Caco-2 (cell line): ENCODE measurements at regions not wholly inside any gene's neighbourhood (a gene's known extent, or its start where the extent isn't known, plus 50 kb on each side); places are given as distances from the start of the nearest gene placed in this dataset.

ENCODE experiments used
- BruUV-seq: library from RNA; stranded (reverse); fragments of 400-500 nt; replicated peaks from 2 replicates; lab custom pipeline; 2021; lab: Mats Ljungman, UMichigan
- CTCF ChIA-PET: fragments of 300-600 bp; sonication (Branson Sonifier 250); formaldehyde crosslinking; loops from one replicate; lab custom pipeline; 2022; ENCODE audit warnings: antibody characterized with exemption; lab: Charles Lee
- POLR2A ChIA-PET: fragments of 300-600 bp; sonication (Branson Sonifier 250); formaldehyde crosslinking; loops from one replicate; lab custom pipeline; 2022; ENCODE audit warnings: antibody characterized with exemption; lab: Charles Lee
- DNase-seq, 2 experiments: peaks; one replicate each; pipeline versions ENCODE4 v3.0.0 to v3.0.0-alpha.2; 2020 to 2022
- H3K27me3 ChIP-seq: replicated peaks from 2 replicates; pipeline ENCODE4 v1.6.0; 2011; ENCODE audit warnings: low read length; ENCODE audit not compliant: control insufficient read depth, insufficient read depth
- H3K36me3 ChIP-seq: 2 replicates; pipeline ENCODE4 v1.5.1; 2011; ENCODE audit warnings: low read length; ENCODE audit not compliant: control insufficient read depth, insufficient read depth
- H3K4me1 ChIP-seq: fragments of 250-450 bp; sonication (Bioruptor Pico); 2 replicates; pipeline ENCODE4 v1.5.1; 2020; ENCODE audit warnings: mild to moderate bottlenecking
- H3K4me3 ChIP-seq: 2 replicates; pipeline ENCODE4 v1.5.1; 2011; ENCODE audit warnings: low read depth, mild to moderate bottlenecking, control low read depth, low read length
- H3K9me3 ChIP-seq: fragments of 250-450 bp; sonication (Bioruptor Pico); 2 replicates; pipeline ENCODE4 v1.5.1; 2020; ENCODE audit warnings: mild to moderate bottlenecking, moderate library complexity
- H3K27ac Mint-ChIP-seq: one replicate; pipeline ENCODE4 v1.8.0; 2022; ENCODE audit warnings: mixed read lengths; ENCODE audit not compliant: unreplicated experiment
- H3K27me3 Mint-ChIP-seq: one replicate; pipeline ENCODE4 v1.8.0; 2022; ENCODE audit warnings: mixed read lengths; ENCODE audit not compliant: insufficient read depth, unreplicated experiment
- H3K36me3 Mint-ChIP-seq: one replicate; pipeline ENCODE4 v1.8.0; 2022; ENCODE audit warnings: mild to moderate bottlenecking, mixed read lengths; ENCODE audit not compliant: insufficient read depth, unreplicated experiment
- H3K4me1 Mint-ChIP-seq: one replicate; pipeline ENCODE4 v1.8.0; 2022; ENCODE audit warnings: low read depth, mixed read lengths; ENCODE audit not compliant: unreplicated experiment
- H3K4me3 Mint-ChIP-seq: one replicate; pipeline ENCODE4 v1.8.0; 2022; ENCODE audit warnings: mild to moderate bottlenecking, moderate library complexity, mixed read lengths; ENCODE audit not compliant: unreplicated experiment
- H3K9me3 Mint-ChIP-seq: one replicate; pipeline ENCODE4 v1.8.0; 2022; ENCODE audit warnings: mixed read lengths; ENCODE audit not compliant: unreplicated experiment
- CTCF ChIP-seq, 2 experiments: fragments of 200-600 bp in 1 of 2; IDR thresholded peaks; 1 replicate in 1 of 2; 2 replicates in 1 of 2; pipeline versions ENCODE4 v1.5.1 to v1.8.0; 2011 to 2022; ENCODE audit warnings: antibody characterized with exemption in 1 of 2, control low read depth in 1 of 2, inconsistent platforms in 1 of 2, low read depth in 1 of 2, low read length in 1 of 2, mild to moderate bottlenecking in 1 of 2, moderate library complexity in 1 of 2; ENCODE audit not compliant: insufficient read depth in 1 of 2, severe bottlenecking in 1 of 2, unreplicated experiment in 1 of 2
- intact Hi-C: fragments of 100-400 bp; cut with micrococcal nuclease; formaldehyde crosslinking; loops from one replicate; pipeline ENCODE4 v1.10.0; 2022; ENCODE audit not compliant: unreplicated experiment

GRCh38 chrX:45623266-45623665 lies 422.6 kb upstream of the DIPK2B start:
- Histone ChIP-seq H3K27me3 (no peaks in the 10 kb centered on the region), H3K9me3 (no peaks in the 10 kb centered on the region), H3K36me3 (no peaks in the 10 kb centered on the region), H3K4me1 (no peaks in the 10 kb centered on the region), H3K4me3 (no peak overlapping the region)
- DNase-seq: no peak
- Mint-ChIP-seq H3K36me3 (no peaks in the 10 kb centered on the region), H3K9me3 (peaks cover 19% of the 10 kb centered on the region), H3K4me1 (no peaks in the 10 kb centered on the region), H3K27ac (no peak overlapping the region), H3K27me3 (no peaks in the 10 kb centered on the region), H3K4me3 (no peak overlapping the region)
- ChIA-PET CTCF (no interaction called here), POLR2A (no interaction called here)
- BruUV-seq: no TSS peak
- no peak for TF ChIP-seq CTCF (IDR thresholded peaks at IDR 0.05; ENCODE audit: insufficient read depth in 1 of 2, low read depth in 1 of 2, low read length in 1 of 2, severe bottlenecking in 1 of 2, unreplicated experiment in 1 of 2)
- intact Hi-C loops: no loop called here

GRCh38 chrX:45622538-45622937 lies 421.9 kb upstream of the DIPK2B start:
- Mint-ChIP-seq H3K4me1 (no peaks in the 10 kb centered on the region), H3K9me3 (peaks cover 17% of the 10 kb centered on the region), H3K27me3 (no peaks in the 10 kb centered on the region), H3K27ac (no peak overlapping the region), H3K4me3 (no peak overlapping the region), H3K36me3 (no peaks in the 10 kb centered on the region)
- no peak for TF ChIP-seq CTCF (IDR thresholded peaks at IDR 0.05; ENCODE audit: insufficient read depth in 1 of 2, low read depth in 1 of 2, low read length in 1 of 2, severe bottlenecking in 1 of 2, unreplicated experiment in 1 of 2)
- BruUV-seq: no TSS peak
- Histone ChIP-seq H3K4me1 (no peaks in the 10 kb centered on the region), H3K4me3 (no peak overlapping the region), H3K36me3 (no peaks in the 10 kb centered on the region), H3K9me3 (no peaks in the 10 kb centered on the region), H3K27me3 (no peaks in the 10 kb centered on the region)
- no peak for DNase-seq
- POLR2A ChIA-PET: no interaction called here
- CTCF ChIA-PET: no interaction called here
- intact Hi-C loops: no loop called here

GRCh38 chrX:45622042-45622423 lies 421.4 kb upstream of the DIPK2B start:
- no peak overlapping the region for H3K27ac Mint-ChIP-seq
- TF ChIP-seq CTCF (IDR thresholded peaks at IDR 0.05; ENCODE audit: insufficient read depth in 1 of 2, low read depth in 1 of 2, low read length in 1 of 2, severe bottlenecking in 1 of 2, unreplicated experiment in 1 of 2): no peak
- no TSS peak for BruUV-seq
- peaks cover 12% of the 10 kb centered on the region for H3K9me3 Mint-ChIP-seq
- DNase-seq: no peak
- H3K4me3 Mint-ChIP-seq: no peak overlapping the region
- Histone ChIP-seq H3K4me1 (no peaks in the 10 kb centered on the region), H3K9me3 (no peaks in the 10 kb centered on the region), H3K4me3 (no peak overlapping the region), H3K36me3 (no peaks in the 10 kb centered on the region), H3K27me3 (no peaks in the 10 kb centered on the region)
- H3K36me3 Mint-ChIP-seq: no peaks in the 10 kb centered on the region
- intact Hi-C loops: no loop called here
- no peaks in the 10 kb centered on the region for H3K27me3 Mint-ChIP-seq
- CTCF ChIA-PET: no interaction called here
- H3K4me1 Mint-ChIP-seq: no peaks in the 10 kb centered on the region
- POLR2A ChIA-PET: no interaction called here
